ENCODE measurements at regions not wholly inside any gene's neighbourhood (a gene's known extent, or its start where the extent isn't known, plus 50 kb on each side); places are given as distances from the start of the nearest gene placed in this dataset.
A peak's percentile ranks its signal among the peaks of the same experiment; 100 is the strongest.
"Not testable (repeated sequence)": the region's sequence is repeated elsewhere in the genome, so short reads cannot be mapped to it uniquely, and the experiment has no call there.

GRCh38 chr13:68810660-68811059, 1297.0 kb upstream of the ATXN8OS start:
- no peak for DNase-seq (ENCODE audit: low read depth, low spot score)

DNA sequence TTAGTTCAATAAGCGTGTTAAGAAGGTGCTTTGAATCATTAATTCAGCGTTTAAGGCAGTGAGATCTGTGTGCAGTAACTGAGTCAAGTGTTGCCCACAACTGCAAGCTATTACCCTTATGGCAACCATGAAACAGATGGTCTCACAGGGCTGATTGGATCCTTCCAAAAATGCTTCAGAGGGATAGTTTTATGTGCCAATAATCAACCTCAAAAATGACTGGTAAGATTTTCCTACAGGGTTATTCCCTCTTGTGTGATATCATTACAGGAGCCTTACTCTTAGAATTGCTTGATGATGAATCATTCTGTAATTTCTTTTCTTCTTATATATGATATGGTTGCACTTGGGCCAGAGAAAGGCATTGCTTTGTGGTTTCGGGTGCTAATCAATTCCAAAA, 1299.2 kb upstream of the ATXN8OS start:
- no peak for DNase-seq (ENCODE audit: low read depth, low spot score)

DNA sequence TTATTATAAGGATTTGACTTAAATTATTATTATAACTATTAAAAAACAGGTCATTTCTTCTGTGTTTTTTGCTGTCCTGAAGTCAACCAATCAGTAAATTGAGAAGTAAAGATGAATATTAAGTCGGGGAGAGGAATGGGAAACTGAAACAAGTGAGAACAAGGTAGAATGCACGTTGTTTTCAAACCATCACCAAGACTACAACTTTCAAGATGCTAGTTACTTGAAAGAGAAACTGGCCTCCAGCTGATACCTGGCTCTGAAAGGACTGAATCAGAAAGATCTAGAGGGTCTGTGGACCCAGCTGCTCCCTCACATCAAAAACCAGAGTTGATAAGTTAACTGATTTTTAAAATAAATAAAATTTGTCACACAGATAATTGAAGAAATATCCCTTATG, 1301.5 kb upstream of the ATXN8OS start:
- no peak for DNase-seq (ENCODE audit: low read depth, low spot score)

DNA sequence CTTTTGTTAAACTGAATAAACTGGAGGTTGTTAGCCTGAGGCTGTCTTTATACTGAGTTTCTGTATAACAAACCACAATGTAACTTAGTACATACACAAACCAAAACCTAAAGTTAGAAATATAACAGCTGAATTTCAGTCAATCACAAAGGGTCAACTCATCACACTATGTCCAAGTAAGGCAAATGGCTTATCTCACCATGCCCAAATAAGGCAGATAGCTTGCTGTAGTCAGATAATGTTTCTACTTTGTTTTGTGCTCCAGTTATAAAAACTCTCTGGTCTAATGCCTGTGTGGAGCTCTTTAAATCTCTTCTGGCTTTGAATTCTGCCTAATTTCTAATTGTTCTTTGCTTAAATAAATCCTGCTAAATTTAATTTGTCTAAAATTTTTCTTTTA, 1323.4 kb upstream of the ATXN8OS start:
- DNase-seq (ENCODE audit: low read depth, low spot score): no peak

GRCh38 chr13:68759617-68760016, 1348.0 kb upstream of the ATXN8OS start:
- DNase-seq (ENCODE audit: low read depth, low spot score): no peak

- DNase-seq (ENCODE audit: low read depth, low spot score): no peak
Observed at GRCh38 chr13:68749796-68750195, 1357.8 kb upstream of the ATXN8OS start.

- no peak for DNase-seq (ENCODE audit: low read depth, low spot score)
Observed at GRCh38 chr13:68748038-68748437, 1359.6 kb upstream of the ATXN8OS start.

DNA sequence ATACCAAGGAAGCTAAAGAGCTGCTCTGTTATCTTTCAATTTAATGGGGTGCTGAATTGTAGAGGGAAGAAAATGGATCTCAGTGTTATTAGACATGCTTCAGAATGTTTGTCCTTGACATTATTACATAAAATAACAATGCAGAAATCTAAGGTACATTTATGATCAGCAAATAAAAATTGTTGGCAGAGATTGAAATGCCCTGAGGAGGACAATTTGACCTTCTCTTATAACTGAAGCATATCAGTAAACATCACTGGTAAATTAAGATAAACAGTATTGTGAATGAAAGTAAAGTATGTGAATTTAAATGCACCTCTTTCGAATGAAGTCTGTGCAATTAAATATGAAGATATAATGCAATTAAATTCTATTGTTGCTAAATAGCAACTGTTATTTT, 1362.1 kb upstream of the ATXN8OS start:
- DNase-seq (ENCODE audit: low read depth, low spot score): no peak

DNA sequence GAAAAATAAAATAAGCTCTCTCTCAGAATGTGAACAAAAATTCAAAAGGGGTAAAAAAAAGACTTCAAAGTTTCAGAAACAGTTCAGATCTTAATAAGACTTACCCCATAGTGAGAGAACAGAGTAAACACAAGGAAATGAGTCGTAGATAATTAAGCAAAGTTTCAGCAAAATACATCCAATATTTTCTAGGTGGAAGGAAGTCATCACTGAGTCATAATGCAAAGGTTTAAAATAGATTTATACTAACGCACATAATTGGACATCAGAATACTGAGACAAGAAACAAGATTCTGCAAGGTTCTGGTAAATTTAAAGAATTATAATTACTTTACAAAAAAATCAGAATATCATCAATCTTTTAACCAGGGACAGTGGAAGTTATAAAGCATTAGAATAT, 1370.7 kb upstream of the ATXN8OS start:
- DNase-seq (ENCODE audit: low read depth, low spot score): no peak

GRCh38 chr13:68727798-68728197, 1379.8 kb upstream of the ATXN8OS start:
- DNase-seq (ENCODE audit: low read depth, low spot score): no peak

- no peak for DNase-seq (ENCODE audit: low read depth, low spot score)
Observed at GRCh38 chr13:68727165-68727564, 1380.5 kb upstream of the ATXN8OS start.

GRCh38 chr13:68719815-68720214, 1387.8 kb upstream of the ATXN8OS start:
- DNase-seq (ENCODE audit: low read depth, low spot score): no peak

DNA sequence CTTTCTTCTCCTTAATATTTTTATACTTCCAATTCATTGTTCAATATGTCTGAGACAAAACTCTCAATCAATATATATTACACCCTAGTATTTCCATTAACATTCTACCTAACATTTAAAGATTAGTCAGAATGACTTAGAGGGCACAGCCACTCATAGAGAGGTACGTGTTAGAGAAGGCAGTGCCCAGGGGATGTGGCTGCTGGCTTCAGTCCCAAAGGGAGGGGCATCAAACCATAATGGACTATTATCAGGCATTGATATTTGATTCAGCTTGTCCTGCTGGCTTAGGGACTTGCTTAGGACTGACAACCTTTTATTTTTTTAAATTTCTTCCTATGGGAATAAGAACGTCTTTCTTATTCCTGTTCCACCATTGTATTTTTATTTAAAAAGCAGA, 1392.0 kb upstream of the ATXN8OS start:
- no peak for DNase-seq (ENCODE audit: low read depth, low spot score)

DNA sequence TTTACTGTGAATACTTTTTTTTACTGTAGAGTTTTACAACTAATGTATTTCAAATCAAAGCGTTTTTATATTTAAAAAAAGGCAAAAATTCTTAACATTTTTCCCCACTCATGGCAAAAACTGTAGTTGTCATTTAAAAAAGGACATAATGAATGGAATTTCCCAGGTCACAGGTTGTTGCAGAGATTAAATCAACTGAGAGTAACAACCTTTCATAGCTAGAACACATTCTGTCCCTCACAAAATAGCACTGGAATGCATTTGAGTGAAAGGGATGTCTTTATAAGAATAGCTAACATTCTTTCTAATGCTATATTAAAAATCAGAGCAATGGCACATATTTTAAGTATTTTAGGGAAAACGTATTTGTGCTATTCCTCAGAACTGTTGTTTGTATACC, 1393.3 kb upstream of the ATXN8OS start:
- DNase-seq (ENCODE audit: low read depth, low spot score): no peak

- DNase-seq (ENCODE audit: low read depth, low spot score): peak; percentile 65
Observed at GRCh38 chr13:68713394-68713793, 1394.2 kb upstream of the ATXN8OS start.

- peak; percentile 14 for DNase-seq (ENCODE audit: low read depth, low spot score)
Observed at GRCh38 chr13:68708336-68708908, 1399.2 kb upstream of the ATXN8OS start.

GRCh38 chr13:68706044-68706443, 1401.6 kb upstream of the ATXN8OS start:
- DNase-seq (ENCODE audit: low read depth, low spot score): not testable (repeated sequence)

DNA sequence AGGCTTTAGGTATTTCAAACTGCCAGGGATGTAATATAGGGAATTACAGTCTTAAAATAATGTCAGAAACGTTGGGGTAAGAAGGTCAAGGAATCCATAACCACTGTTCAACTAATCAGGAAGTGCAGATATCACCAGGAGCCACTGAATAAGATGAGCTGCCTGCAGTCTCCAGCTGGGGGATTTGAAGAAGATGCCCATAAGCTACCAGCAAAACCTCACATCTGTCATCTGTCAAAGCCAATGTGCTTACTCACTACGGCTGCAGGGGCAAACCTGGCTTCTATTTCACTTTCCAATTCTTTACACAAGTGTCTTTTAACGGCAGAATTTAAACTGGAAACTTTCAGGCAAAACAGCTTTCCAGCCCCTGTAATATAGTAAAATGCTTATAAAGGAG, 1410.1 kb upstream of the ATXN8OS start:
- peak; percentile 14 for DNase-seq (ENCODE audit: low read depth, low spot score)

- DNase-seq (ENCODE audit: low read depth, low spot score): no peak
Observed at GRCh38 chr13:68696907-68697306, 1410.7 kb upstream of the ATXN8OS start.

DNA sequence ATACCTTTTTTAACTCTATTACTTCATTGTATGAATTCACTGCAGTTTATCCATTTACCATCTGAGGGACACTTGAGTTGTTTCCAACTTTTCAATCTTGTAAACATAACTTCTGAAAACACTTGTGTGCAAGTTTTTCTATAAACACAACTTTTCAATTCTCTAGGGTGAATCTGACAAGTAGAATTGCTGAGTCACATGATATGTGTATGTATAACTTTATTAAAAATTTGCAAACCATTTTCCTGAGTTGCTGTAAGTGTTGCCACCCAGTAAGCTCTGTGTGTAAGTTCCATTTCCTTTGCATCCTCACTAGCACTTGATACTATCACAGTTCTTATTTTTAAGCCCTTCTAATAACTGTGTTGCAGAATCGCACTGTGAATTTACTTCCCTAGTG, 1415.6 kb upstream of the ATXN8OS start:
- no peak for DNase-seq (ENCODE audit: low read depth, low spot score)

DNA sequence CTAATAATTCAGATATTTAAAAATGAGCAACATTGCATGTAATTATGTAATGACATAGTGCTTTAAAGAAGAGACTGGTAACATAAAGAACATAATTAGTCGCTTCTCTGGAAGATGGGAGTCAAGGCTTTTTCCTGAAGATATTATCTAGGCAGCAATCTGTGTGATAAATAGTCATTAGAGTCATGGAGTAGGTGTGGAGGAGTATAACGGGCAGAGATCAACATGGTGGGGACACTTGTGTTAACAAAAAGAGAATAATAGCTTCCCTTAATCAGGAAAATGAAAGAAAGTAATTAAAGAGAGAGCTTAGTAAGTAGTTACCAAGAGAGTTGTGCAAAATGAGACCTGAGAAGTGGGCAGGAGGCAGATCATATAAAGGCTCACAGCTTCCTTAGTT, 1417.1 kb upstream of the ATXN8OS start:
- DNase-seq (ENCODE audit: low read depth, low spot score): no peak

DNA sequence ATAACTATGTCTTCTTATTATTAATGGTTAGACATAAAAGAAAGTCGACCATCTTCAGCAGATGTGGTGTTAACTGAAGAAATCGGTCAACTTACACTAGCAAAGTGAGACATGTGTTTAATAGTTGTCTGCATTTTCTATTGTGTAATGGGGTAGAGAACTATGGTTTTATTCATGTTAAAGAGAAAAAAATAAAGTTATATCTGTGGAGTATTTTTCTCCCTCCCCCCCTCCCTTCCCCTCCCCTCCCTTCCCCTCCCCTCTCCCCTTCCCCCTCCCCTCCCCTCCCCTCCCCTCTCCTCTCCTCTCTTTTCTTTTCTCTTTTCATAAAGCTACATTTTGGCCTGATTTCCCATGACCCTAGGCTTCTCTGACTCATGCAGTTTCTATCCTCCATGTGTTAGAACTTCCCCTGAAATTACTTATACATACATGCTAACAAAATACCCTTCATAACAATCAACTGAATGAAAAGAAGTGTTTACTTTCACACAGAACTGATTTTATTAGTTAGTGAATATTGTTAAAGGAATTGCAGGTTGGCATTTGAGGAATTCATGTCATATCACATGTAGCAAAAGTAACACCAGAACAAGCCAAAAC, 1431.0 kb upstream of the ATXN8OS start:
- DNase-seq (ENCODE audit: low read depth, low spot score): no peak

DNA sequence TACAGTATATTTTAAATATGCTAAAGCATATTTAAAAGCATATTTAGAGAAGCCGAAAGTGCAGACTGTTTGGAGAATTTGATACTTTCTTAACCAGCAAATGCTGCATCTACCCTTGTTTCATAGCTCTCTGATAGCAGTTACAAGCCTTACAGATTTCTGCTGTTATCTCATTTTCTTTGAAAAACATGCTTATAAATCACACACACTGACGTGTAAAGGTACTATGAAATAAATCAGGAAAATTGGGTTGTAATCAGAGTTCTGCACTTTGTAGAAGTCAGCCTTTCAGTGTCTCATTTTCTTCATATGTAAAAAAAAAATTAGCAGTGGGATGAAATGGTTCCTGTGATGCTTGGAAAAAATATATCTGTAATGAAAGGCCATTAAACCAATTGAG, 1432.4 kb upstream of the ATXN8OS start:
- DNase-seq (ENCODE audit: low read depth, low spot score): no peak

DNA sequence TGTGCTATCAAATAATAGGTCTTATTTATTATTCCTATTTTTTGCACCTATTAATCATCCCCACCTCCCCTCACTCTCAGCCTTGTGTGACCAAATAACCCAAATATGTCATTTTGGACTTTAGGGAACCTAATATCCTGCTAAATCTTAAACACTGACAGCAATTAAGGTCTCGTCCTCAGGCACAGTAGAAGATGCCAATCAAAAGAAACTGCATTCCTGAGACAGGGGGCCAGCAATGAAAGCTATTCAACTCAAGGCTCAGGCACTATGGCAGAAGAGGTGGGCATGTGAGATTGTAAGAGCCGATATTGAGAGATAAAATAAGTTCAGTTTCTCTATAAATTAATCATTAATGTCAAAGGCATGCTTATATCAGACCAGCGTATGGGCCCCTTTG, 1437.7 kb upstream of the PCDH9 start:
- peak; percentile 39 for DNase-seq (ENCODE audit: low read depth, low spot score)

All from ELF-1 (cell line).